Activated effector memory CD4-positive, alpha-beta T cell treated with anti-CD3 and anti-CD28 coated beads, Interleukin-2, amount 50 U/mL, for 16 hours (primary cell): ENCODE measurements at regions not wholly inside any gene's neighbourhood (a gene's known extent, or its start where the extent isn't known, plus 50 kb on each side); places are given as distances from the start of the nearest gene placed in this dataset.
"Not testable (repeated sequence)": the region's sequence is repeated elsewhere in the genome, so short reads cannot be mapped to it uniquely, and the experiment has no call there.

ENCODE experiments used
- DNase-seq: peaks from one replicate; pipeline ENCODE4 v3.0.0-alpha.2; 2020

GRCh38 chr13:63554157-63554556 lies 2138.5 kb upstream of the PCDH20 start:
- no peak for DNase-seq

- no peak for DNase-seq
Observed at GRCh38 chr13:63551731-63552130, 2136.1 kb upstream of the PCDH20 start.

- no peak for DNase-seq
Observed at GRCh38 chr13:63546524-63546923, 2130.9 kb upstream of the PCDH20 start.

DNA sequence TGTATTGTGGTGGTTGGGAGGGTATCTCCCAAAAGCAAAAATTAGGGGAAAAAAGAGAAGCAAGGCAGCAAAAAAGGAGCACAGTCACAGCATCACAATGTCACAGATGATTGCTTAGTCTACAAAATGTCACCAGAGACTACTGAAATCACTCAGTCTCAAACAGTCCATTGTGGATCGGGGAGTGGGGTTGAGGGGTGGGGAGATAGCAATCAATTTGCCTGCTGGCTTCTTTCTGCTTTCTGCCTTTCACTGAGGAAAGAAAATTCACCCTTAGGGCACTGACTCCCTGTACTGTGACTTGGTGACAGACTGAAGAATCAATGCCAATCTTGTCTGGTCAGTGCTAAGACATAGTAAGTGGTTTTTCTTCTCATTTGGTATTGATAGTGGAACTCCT lies 2127.1 kb upstream of the PCDH20 start:
- no peak for DNase-seq

DNA sequence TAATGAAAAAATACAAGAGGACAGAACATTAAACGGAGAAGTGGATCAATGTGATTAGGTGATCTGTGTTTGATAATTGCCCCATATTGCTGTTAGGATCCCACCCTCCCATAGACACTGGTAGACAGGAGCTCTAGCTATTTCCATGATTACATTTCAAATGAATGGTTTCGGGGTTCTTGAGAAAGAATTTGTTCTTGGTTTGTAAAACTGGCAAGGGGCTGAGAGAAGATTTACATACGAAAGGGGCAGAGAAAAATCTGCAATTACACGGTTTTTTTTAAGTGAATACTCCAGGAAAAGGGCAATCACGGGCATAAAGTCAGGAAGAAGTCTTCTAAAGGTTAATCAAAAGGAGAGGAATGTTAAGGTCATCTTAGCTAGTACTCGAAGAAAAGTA lies 2125.7 kb upstream of the PCDH20 start:
- DNase-seq = no peak

DNA sequence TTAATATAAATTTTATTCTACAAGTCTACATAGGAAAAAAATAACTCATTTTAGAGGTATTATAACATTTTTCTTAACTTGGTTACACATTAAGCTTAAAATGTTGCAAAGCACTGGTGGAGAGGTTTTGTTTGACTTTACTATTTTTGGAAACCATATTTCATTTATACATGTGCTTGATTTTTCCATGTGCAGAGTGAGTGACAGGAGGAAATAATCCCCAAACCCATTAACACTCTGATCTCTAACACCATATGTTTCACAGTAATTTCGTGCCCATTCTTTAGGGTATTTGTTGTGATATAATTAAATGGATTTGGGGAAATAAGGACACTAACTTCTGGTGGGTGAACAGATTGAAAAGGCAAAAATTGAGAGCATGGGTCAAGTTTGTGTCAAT lies 2124.4 kb upstream of the PCDH20 start:
- no peak for DNase-seq

GRCh38 chr13:63517371-63517770 lies 2101.7 kb upstream of the PCDH20 start:
- DNase-seq = no peak

- no peak for DNase-seq
Observed at GRCh38 chr13:63516124-63516523, 2100.5 kb upstream of the PCDH20 start.

GRCh38 chr13:63514886-63515285 lies 2099.2 kb upstream of the PCDH20 start:
- DNase-seq = no peak

- no peak for DNase-seq
Observed at GRCh38 chr13:63512095-63512494, 2096.4 kb upstream of the PCDH20 start.

- no peak for DNase-seq
Observed at GRCh38 chr13:63501702-63502101, 2086.1 kb upstream of the PCDH20 start.

GRCh38 chr13:63497601-63498000 lies 2082.0 kb upstream of the PCDH20 start:
- DNase-seq = no peak

GRCh38 chr13:63492604-63493003 lies 2077.0 kb upstream of the PCDH20 start:
- no peak for DNase-seq

DNA sequence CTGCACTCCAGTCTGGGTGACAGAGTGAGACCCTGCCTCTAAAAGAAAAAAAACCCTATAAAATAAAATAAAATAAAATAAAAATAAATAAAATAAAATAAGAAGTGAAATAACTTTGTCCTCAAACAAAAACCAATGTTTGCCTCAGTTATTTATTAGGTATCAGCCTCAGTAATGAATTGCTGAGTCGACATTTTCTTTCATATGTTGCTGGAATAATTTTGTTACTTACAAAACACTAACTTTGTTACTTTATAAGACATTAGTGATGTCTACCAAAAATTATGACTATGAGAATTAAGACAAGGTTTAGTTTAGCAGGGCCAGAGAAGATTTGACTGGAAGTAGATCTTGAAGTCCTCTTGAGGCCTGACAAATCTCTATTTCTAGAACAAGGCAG lies 2074.5 kb upstream of the PCDH20 start:
- no peak for DNase-seq

DNA sequence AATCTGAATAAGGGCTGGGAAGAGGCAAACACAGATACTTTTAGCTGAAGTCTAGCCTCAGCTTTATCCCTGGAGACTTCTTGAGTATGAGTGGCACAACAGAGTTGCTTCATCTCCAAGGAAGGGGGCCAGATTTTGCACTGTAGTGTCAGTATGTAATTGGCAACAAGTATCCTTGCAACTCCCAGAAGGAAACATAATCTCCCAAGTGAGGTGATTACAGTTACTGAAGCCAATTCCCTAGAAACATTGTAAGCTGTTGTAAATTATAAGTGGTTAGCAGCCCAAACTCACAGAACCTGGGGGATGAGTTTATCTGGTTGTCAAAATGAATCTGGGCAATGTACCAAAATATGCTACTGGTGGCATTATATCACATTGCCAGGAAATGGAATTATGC lies 2065.7 kb upstream of the PCDH20 start:
- DNase-seq = no peak

DNA sequence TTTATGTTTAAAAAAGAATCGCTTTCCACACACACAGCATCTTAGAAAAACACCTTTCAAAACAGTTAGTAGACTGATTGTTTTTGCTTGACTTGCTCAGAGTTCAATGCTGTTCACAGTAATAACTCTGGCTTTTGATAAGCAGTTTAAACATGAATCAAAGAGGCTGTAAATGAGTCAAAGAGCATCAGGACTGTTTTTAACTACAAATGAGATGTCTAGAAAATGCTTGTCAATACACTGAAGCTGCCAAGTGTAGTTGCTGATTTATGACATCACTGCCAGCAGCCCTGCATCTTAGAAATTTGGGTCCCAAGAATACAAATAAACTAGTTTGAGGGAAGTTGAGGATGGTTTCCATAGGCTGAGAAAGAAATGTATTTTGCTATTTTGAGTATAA lies 2057.1 kb upstream of the PCDH20 start:
- no peak for DNase-seq

- DNase-seq = no peak
Observed at GRCh38 chr13:63463782-63464610, 2048.3 kb upstream of the PCDH20 start.

DNA sequence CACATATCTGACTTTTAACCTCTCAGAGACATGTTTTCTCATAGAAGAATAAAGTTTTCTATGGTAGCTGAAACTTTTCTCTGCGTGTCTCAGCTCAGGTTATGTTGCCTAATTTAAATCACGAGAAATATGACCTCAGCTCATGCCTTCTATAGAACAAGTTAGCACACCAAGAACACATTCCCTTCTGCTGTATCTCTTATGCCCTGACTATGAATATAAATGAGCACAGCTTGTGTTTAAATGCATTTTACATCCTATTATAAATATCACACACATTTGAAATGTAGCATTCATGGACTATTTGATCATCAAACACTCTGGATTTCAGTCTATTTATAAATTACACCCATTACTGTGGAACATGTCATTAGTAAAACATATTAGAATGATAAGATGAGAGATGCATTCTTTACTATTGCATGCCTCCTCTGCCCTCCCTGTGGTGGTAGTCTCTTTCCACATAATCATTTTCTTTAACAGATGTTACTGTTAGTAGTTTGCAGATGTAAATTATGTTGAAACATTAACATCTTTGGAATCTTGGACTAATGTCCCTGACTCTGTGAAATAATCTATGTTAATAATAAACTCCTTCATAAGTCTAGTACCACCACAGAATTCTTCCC lies 2044.9 kb upstream of the PCDH20 start:
- no peak for DNase-seq

- no peak for DNase-seq
Observed at GRCh38 chr13:63457186-63457585, 2041.5 kb upstream of the PCDH20 start.

GRCh38 chr13:63455938-63456337 lies 2040.3 kb upstream of the PCDH20 start:
- DNase-seq = no peak

GRCh38 chr13:63449550-63449949 lies 2033.9 kb upstream of the PCDH20 start:
- DNase-seq = no peak

- DNase-seq = no peak
Observed at GRCh38 chr13:63448692-63449091, 2033.0 kb upstream of the PCDH20 start.

GRCh38 chr13:63446329-63446728 lies 2030.7 kb upstream of the PCDH20 start:
- DNase-seq = no peak

GRCh38 chr13:63444225-63444624 lies 2028.6 kb upstream of the PCDH20 start:
- DNase-seq = not testable (repeated sequence)

GRCh38 chr13:63438951-63439350 lies 2023.3 kb upstream of the PCDH20 start:
- DNase-seq = no peak
